Breast epithelium (tissue), 4 donors: ENCODE measurements at regions not wholly inside any gene's neighbourhood (a gene's known extent, or its start where the extent isn't known, plus 50 kb on each side); places are given as distances from the start of the nearest gene placed in this dataset.
"Not testable (repeated sequence)": the region's sequence is repeated elsewhere in the genome, so short reads cannot be mapped to it uniquely, and the experiment has no call there.

Experiments
- DNase-seq, 2 donors: peaks; one replicate each; pipeline ENCODE4 v3.0.0-alpha.2; 2019; ENCODE audit warnings: low spot score in 2 of 2
- H3K27ac ChIP-seq, 2 donors: fragments of 200-600 bp; sonication (generic) in 1 of 2; one replicate each; pipeline ENCODE4 v1.5.1; 2016 to 2019; ENCODE audit warnings: mild to moderate bottlenecking in 1 of 2
- H3K27me3 ChIP-seq, 2 donors: fragments of 200-600 bp; sonication (generic) in 1 of 2; one replicate each; pipeline versions ENCODE4 v1.5.1 to v1.6.0; 2017 to 2019; ENCODE audit warnings: control low read depth in 1 of 2, mild to moderate bottlenecking in 1 of 2
- H3K36me3 ChIP-seq: fragments of 200-600 bp; one replicate; pipeline ENCODE4 v1.5.1; 2019
- H3K4me1 ChIP-seq, 2 donors: fragments of 200-600 bp; sonication (generic); one replicate each; pipeline ENCODE4 v1.5.1; 2016 to 2019; ENCODE audit warnings: control low read depth in 1 of 2
- H3K4me3 ChIP-seq, 3 donors: fragments of 200-600 bp; sonication (generic); 1 replicate in 2 of 3; 2 replicates in 1 of 3; pipeline ENCODE4 v1.5.1; 2016 to 2019; ENCODE audit warnings: mild to moderate bottlenecking in 3 of 3, moderate library complexity in 2 of 3
- H3K9me3 ChIP-seq, 2 donors: fragments of 200-600 bp; sonication (generic) in 1 of 2; one replicate each; pipeline ENCODE4 v1.5.1; 2016 to 2019; ENCODE audit warnings: control low read depth in 1 of 2
- CTCF ChIP-seq, 3 donors: fragments of 450-650 bp; IDR thresholded peaks; one replicate each; pipeline ENCODE4 v1.5.1; 2016 to 2017; ENCODE audit warnings: antibody characterized with exemption in 3 of 3, mild to moderate bottlenecking in 3 of 3, moderate library complexity in 3 of 3
- POLR2A ChIP-seq: fragments of 450-650 bp; IDR thresholded peaks from one replicate; pipeline ENCODE4 v1.6.1; 2016; ENCODE audit warnings: antibody characterized with exemption, mild to moderate bottlenecking, moderate library complexity
- POLR2AphosphoS5 ChIP-seq, 3 donors: sonication (generic); formaldehyde crosslinking; IDR thresholded peaks; one replicate each; pipeline ENCODE4 v1.6.1; 2017; ENCODE audit warnings: antibody characterized with exemption in 3 of 3
- intact Hi-C: fragments of 100-400 bp; cut with DNase I; formaldehyde crosslinking; loops from one replicate; pipeline ENCODE4 v1.15.1; 2023; ENCODE audit warnings: low total_unique reads

GRCh38 chr19:30968210-30968609 is 381.0 kb downstream of the TSHZ3 start:
- Histone ChIP-seq H3K9me3 (peaks cover 2 to 3% of the 10 kb centered on the region in 2 donors), H3K36me3 (no peaks in the 10 kb centered on the region), H3K27ac (no peak overlapping the region), H3K4me3 (no peak overlapping the region), H3K27me3 (no peaks in the 10 kb centered on the region), H3K4me1 (no peaks in the 10 kb centered on the region)
- DNase-seq = no peak
- intact Hi-C loops = no loop called here
- TF ChIP-seq CTCF (IDR thresholded peaks at IDR 0.05) (no peak), POLR2AphosphoS5 (IDR thresholded peaks at IDR 0.05) (no peak), POLR2A (no peak)

- intact Hi-C loops = no loop called here
- TF ChIP-seq POLR2AphosphoS5 (IDR thresholded peaks at IDR 0.05) (no peak), CTCF (IDR thresholded peaks at IDR 0.05) (no peak), POLR2A (no peak)
- no peaks in the 10 kb centered on the region for H3K27me3 ChIP-seq
- no peak for DNase-seq
- H3K4me1 ChIP-seq = no peaks in the 10 kb centered on the region
- no peak overlapping the region for H3K27ac ChIP-seq
- H3K36me3 ChIP-seq = no peaks in the 10 kb centered on the region
- H3K4me3 ChIP-seq = no peak overlapping the region
- H3K9me3 ChIP-seq = peaks cover 3 to 4% of the 10 kb centered on the region in 2 donors
These were observed 382.8 kb downstream of the TSHZ3 start for GRCh38 chr19:30966486-30966885.

- intact Hi-C loops = no loop called here
- Histone ChIP-seq H3K27me3 (no peaks in the 10 kb centered on the region), H3K9me3 (peaks cover 3 to 4% of the 10 kb centered on the region in 2 donors), H3K36me3 (no peaks in the 10 kb centered on the region), H3K4me3 (no peak overlapping the region), H3K27ac (no peak overlapping the region), H3K4me1 (no peaks in the 10 kb centered on the region)
- DNase-seq = no peak
- no peak for TF ChIP-seq POLR2AphosphoS5 (IDR thresholded peaks at IDR 0.05)
- no peak for TF ChIP-seq CTCF (IDR thresholded peaks at IDR 0.05)
- no peak for TF ChIP-seq POLR2A
These were observed 390.2 kb downstream of the TSHZ3 start for GRCh38 chr19:30959011-30959410.

- no peaks in the 10 kb centered on the region for H3K27me3 ChIP-seq
- no peaks in the 10 kb centered on the region for H3K36me3 ChIP-seq
- no peak overlapping the region for H3K4me3 ChIP-seq
- TF ChIP-seq POLR2AphosphoS5 (IDR thresholded peaks at IDR 0.05) (no peak), POLR2A (no peak), CTCF (IDR thresholded peaks at IDR 0.05) (no peak)
- H3K27ac ChIP-seq = no peak overlapping the region
- no peaks in the 10 kb centered on the region for H3K4me1 ChIP-seq
- intact Hi-C loops = no loop called here
- H3K9me3 ChIP-seq = no peaks in the 10 kb centered on the region
- DNase-seq = no peak
These were observed 393.8 kb downstream of the TSHZ3 start for GRCh38 chr19:30955112-30956104.

- DNase-seq, H3K27ac ChIP-seq, H3K9me3 ChIP-seq, H3K4me1 ChIP-seq, intact Hi-C loops, H3K4me3 ChIP-seq, H3K36me3 ChIP-seq: not testable (repeated sequence)
- peaks cover 0 to 26% of the 10 kb centered on the region in 2 donors for H3K27me3 ChIP-seq
These were observed 404.8 kb downstream of the TSHZ3 start for GRCh38 chr19:30944276-30944932.
